Tibial artery (tissue), 4 donors: ENCODE measurements at regions not wholly inside any gene's neighbourhood (a gene's known extent, or its start where the extent isn't known, plus 50 kb on each side); places are given as distances from the start of the nearest gene placed in this dataset.
A peak's percentile ranks its signal among the peaks of the same experiment; 100 is the strongest.

Experiments used
- DNase-seq, 2 donors: peaks; one replicate each; pipeline ENCODE4 v3.0.0-alpha.2; 2019
- H3K27ac ChIP-seq, 2 donors: fragments of 200-600 bp; sonication (generic) in 1 of 2; 1 replicate in 1 of 2; 2 replicates in 1 of 2; pipeline ENCODE4 v1.5.1; 2018 to 2019; ENCODE audit warnings: mild to moderate bottlenecking in 1 of 2
- H3K27me3 ChIP-seq, 2 donors: fragments of 200-600 bp; sonication (generic) in 1 of 2; one replicate each; pipeline versions ENCODE4 v1.5.1 to v1.6.0; 2016 to 2019
- H3K36me3 ChIP-seq, 3 donors: fragments of 200-600 bp; sonication (generic) in 2 of 3; one replicate each; pipeline ENCODE4 v1.5.1; 2016 to 2019; ENCODE audit warnings: mild to moderate bottlenecking in 2 of 3
- H3K4me1 ChIP-seq, 4 donors: fragments of 200-600 bp; sonication (generic) in 2 of 4; 1 replicate in 3 of 4; 2 replicates in 1 of 4; pipeline ENCODE4 v1.5.1; 2016 to 2019
- H3K4me3 ChIP-seq, 2 donors: fragments of 200-600 bp; sonication (generic) in 1 of 2; 1 replicate in 1 of 2; 2 replicates in 1 of 2; pipeline ENCODE4 v1.5.1; 2018 to 2019; ENCODE audit warnings: mild to moderate bottlenecking in 2 of 2
- H3K9me3 ChIP-seq, 3 donors: fragments of 200-600 bp; sonication (generic) in 1 of 3; one replicate each; pipeline ENCODE4 v1.5.1; 2016 to 2019
- intact Hi-C: fragments of 100-400 bp; cut with DNase I; formaldehyde crosslinking; loops from one replicate; pipeline ENCODE4 v1.15.0; 2023; ENCODE audit warnings: low total_unique reads
- TF ChIP-seq, protein P1 (sequence below), 2 experiments: fragments of 200-600 bp in 1 of 2; fragments of 450-650 bp in 1 of 2; IDR thresholded peaks; one replicate each; pipeline ENCODE4 v1.5.1; 2017 to 2019; ENCODE audit warnings: antibody characterized with exemption in 2 of 2, mild to moderate bottlenecking in 1 of 2, moderate library complexity in 1 of 2

DNA sequence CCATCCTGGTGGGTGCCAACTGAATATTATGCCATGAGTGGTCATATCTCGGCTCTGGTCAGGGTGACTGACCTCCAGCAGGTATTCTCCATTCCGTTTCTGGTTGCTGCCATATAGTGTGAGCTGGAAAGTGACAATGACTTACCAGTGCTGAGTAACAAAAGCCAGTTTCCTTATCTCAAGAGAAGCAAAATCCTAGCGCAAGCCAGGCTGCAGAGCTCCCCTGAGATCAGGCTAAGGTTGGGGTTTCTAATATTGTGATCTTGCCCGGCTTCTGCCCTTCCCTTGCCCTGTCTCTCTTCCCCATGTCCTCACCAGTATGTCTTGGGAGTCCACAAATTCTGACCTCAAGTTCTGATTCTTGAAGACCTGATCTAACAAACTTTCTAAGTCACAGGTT, 271.3 kb upstream of the SPTLC3 start:
- intact Hi-C loops, result no loop called here
- no peaks in the 10 kb centered on the region for H3K9me3 ChIP-seq
- H3K36me3 ChIP-seq, result no peaks in the 10 kb centered on the region
- DNase-seq, result no peak
- TF ChIP-seq, protein P1, sequence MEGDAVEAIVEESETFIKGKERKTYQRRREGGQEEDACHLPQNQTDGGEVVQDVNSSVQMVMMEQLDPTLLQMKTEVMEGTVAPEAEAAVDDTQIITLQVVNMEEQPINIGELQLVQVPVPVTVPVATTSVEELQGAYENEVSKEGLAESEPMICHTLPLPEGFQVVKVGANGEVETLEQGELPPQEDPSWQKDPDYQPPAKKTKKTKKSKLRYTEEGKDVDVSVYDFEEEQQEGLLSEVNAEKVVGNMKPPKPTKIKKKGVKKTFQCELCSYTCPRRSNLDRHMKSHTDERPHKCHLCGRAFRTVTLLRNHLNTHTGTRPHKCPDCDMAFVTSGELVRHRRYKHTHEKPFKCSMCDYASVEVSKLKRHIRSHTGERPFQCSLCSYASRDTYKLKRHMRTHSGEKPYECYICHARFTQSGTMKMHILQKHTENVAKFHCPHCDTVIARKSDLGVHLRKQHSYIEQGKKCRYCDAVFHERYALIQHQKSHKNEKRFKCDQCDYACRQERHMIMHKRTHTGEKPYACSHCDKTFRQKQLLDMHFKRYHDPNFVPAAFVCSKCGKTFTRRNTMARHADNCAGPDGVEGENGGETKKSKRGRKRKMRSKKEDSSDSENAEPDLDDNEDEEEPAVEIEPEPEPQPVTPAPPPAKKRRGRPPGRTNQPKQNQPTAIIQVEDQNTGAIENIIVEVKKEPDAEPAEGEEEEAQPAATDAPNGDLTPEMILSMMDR (IDR thresholded peaks at IDR 0.05), result no peak
- H3K27ac ChIP-seq, result peak overlapping the region; percentile 90 to 94
- no peaks in the 10 kb centered on the region for H3K27me3 ChIP-seq
- no peak overlapping the region for H3K4me3 ChIP-seq
- peaks cover 0 to 34% (median 22%) of the 10 kb centered on the region in 4 donors for H3K4me1 ChIP-seq

- TF ChIP-seq, protein P1 (IDR thresholded peaks at IDR 0.05), result no peak
- Histone ChIP-seq H3K4me1 (peaks cover 0 to 34% (median 22%) of the 10 kb centered on the region in 4 donors), H3K27me3 (no peaks in the 10 kb centered on the region), H3K36me3 (no peaks in the 10 kb centered on the region), H3K9me3 (no peaks in the 10 kb centered on the region), H3K4me3 (no peak overlapping the region), H3K27ac (peak overlapping the region; percentile 90 to 94)
- intact Hi-C loops, result no loop called here
- no peak for DNase-seq
Observed at GRCh38 chr20:12737900-12738299, 270.9 kb upstream of the SPTLC3 start.

- DNase-seq, result no peak
- TF ChIP-seq, protein P1 (IDR thresholded peaks at IDR 0.05), result no peak
- Histone ChIP-seq H3K27ac (no peak overlapping the region), H3K36me3 (no peaks in the 10 kb centered on the region), H3K27me3 (no peaks in the 10 kb centered on the region), H3K4me1 (peaks cover 0 to 58% (median 22%) of the 10 kb centered on the region in 4 donors), H3K4me3 (no peak overlapping the region), H3K9me3 (no peaks in the 10 kb centered on the region)
- intact Hi-C loops, result no loop called here
Observed at GRCh38 chr20:12740647-12741046, 268.1 kb upstream of the SPTLC3 start.

- H3K36me3 ChIP-seq, result no peaks in the 10 kb centered on the region
- H3K4me1 ChIP-seq, result peaks cover 0 to 35% (median 0%) of the 10 kb centered on the region in 4 donors
- TF ChIP-seq, protein P1 (IDR thresholded peaks at IDR 0.05), result no peak
- no peaks in the 10 kb centered on the region for H3K27me3 ChIP-seq
- intact Hi-C loops, result no loop called here
- H3K9me3 ChIP-seq, result no peaks in the 10 kb centered on the region
- peak overlapping the region in 1 of 2 donors; percentile 8 for H3K27ac ChIP-seq
- DNase-seq, result no peak
- H3K4me3 ChIP-seq, result no peak overlapping the region
Observed at GRCh38 chr20:12744037-12744436, 264.7 kb upstream of the SPTLC3 start.

- Histone ChIP-seq H3K4me3 (no peak overlapping the region), H3K27ac (no peak overlapping the region), H3K27me3 (no peaks in the 10 kb centered on the region), H3K4me1 (peaks cover 0 to 26% (median 0%) of the 10 kb centered on the region in 4 donors), H3K36me3 (no peaks in the 10 kb centered on the region), H3K9me3 (no peaks in the 10 kb centered on the region)
- TF ChIP-seq, protein P1 (IDR thresholded peaks at IDR 0.05), result no peak
- DNase-seq, result no peak
- intact Hi-C loops, result no loop called here
Observed at GRCh38 chr20:12748359-12748994, 260.3 kb upstream of the SPTLC3 start.
